ENCODE measurements at regions not wholly inside any gene's neighbourhood (a gene's known extent, or its start where the extent isn't known, plus 50 kb on each side); places are given as distances from the start of the nearest gene placed in this dataset.
"Not testable (repeated sequence)": the region's sequence is repeated elsewhere in the genome, so short reads cannot be mapped to it uniquely, and the experiment has no call there.

DNA sequence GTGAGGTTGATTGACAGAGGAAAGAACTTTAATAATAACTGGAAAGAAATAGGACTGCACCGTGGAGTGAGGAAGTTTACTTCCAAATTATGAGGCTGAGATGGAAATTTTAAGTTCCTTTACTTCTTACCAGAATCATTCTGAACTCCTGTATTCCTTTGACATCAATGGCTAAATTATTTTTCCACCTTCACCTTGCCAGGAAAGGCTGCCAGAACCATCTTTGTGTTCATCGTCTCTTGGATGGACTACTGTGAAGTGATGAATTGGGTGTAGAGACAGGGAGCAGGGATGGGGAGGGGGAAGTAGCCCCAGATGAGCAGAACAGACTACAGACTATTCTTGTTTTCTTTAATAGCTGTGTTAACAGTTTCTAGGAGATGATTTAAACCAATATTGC lies 102.1 kb upstream of the CEP162 start:
- Histone ChIP-seq H3K4me1 (ENCODE audit: control insufficient read depth, insufficient read depth, low read length) (peaks cover 5% of the 10 kb centered on the region; the same call in 1 of the 2 replicates), H3K27me3 (ENCODE audit: control insufficient read depth, insufficient read depth, low read length) (no peaks in the 10 kb centered on the region), H3K9ac (ENCODE audit: low read length) (no peak overlapping the region), H3K36me3 (ENCODE audit: control insufficient read depth, insufficient read depth, low read length) (no peaks in the 10 kb centered on the region), H3K4me3 (ENCODE audit: low read depth, low read length) (no peak overlapping the region), H3K27ac (ENCODE audit: low read depth, low read length) (no peak overlapping the region), H3K9me3 (ENCODE audit: control insufficient read depth, insufficient read depth, low read depth, low read length) (no peaks in the 10 kb centered on the region)

DNA sequence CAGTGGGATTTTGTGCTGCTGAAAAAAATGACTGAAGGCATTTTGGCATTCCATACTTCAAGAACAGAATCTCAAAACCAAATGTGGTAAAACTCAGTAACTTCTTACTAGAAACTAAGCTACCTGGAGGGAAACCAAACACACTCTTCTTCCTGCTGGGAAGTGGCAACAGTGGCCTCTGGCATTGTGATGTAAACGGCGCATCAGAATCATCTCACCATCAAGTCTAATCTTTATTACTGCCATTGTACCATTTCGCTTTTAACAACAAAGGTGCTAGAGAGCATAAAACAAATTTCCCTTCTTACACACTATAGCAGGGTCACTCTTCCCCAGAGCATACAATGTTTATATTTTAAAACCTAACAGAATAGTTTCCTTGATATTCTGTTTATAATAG lies 101.6 kb upstream of the CEP162 start:
- H3K4me1 ChIP-seq (ENCODE audit: control insufficient read depth, insufficient read depth, low read length): peaks cover 5% of the 10 kb centered on the region; the same call in 1 of the 2 replicates
- H3K27ac ChIP-seq (ENCODE audit: low read depth, low read length): no peak overlapping the region
- H3K27me3 ChIP-seq (ENCODE audit: control insufficient read depth, insufficient read depth, low read length): no peaks in the 10 kb centered on the region
- no peak overlapping the region for H3K9ac ChIP-seq (ENCODE audit: low read length)
- H3K9me3 ChIP-seq (ENCODE audit: control insufficient read depth, insufficient read depth, low read depth, low read length): no peaks in the 10 kb centered on the region
- H3K36me3 ChIP-seq (ENCODE audit: control insufficient read depth, insufficient read depth, low read length): no peaks in the 10 kb centered on the region
- H3K4me3 ChIP-seq (ENCODE audit: low read depth, low read length): no peak overlapping the region

DNA sequence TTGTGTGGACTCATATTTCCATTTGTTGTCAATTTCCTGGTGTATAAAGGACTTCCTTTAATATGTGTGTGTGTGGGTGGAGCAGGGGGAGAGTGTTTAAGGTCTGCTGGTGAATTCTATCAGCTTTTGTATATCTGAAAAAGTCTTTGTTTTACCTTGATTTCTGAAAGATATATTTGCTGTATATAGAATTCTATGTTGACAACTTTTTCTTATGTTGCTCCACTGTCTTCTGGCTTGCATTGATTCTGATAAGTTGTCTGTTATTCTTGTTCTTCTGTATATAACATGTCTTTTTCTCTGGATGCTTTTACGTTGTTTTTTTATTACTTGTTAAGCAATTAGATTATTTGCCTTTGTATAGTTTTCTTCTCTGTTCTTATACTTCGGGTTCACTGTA lies 90.0 kb upstream of the CEP162 start:
- Histone ChIP-seq H3K4me1 (ENCODE audit: control insufficient read depth, insufficient read depth, low read length) (no peaks in the 10 kb centered on the region), H3K4me3 (ENCODE audit: low read depth, low read length) (no peak overlapping the region)

DNA sequence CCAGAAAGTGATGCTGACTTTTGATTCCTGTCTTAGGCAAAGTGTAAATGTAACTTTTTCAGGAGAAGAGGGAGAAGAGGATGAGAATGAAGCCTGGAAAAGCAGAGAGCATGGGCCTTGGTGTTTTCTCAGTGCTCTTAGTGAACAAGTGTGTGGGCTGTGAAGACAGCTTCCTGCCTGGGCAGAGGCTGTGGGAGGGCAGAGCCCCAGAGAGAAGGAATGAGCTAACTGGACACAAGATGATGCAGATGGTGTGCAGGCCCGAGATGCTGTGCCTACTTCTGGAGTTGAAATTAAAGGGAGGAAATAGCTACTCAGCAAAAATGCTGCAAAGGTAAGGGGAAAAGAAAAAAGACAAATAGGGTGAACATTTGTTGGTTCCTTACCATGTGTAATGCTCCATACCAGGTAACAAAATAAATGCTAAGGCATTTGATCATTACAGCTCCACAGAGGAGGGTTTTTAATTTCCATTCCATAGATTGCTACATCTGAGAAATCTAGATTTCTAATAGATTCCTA lies 87.0 kb upstream of the CEP162 start:
- no peak overlapping the region for H3K27ac ChIP-seq (ENCODE audit: low read depth, low read length)
- no peaks in the 10 kb centered on the region for H3K4me1 ChIP-seq (ENCODE audit: control insufficient read depth, insufficient read depth, low read length)
- no peak overlapping the region for H3K9ac ChIP-seq (ENCODE audit: low read length)
- no peaks in the 10 kb centered on the region for H3K27me3 ChIP-seq (ENCODE audit: control insufficient read depth, insufficient read depth, low read length)
- no peak overlapping the region for H3K4me3 ChIP-seq (ENCODE audit: low read depth, low read length)
- no peaks in the 10 kb centered on the region for H3K9me3 ChIP-seq (ENCODE audit: control insufficient read depth, insufficient read depth, low read depth, low read length)
- no peaks in the 10 kb centered on the region for H3K36me3 ChIP-seq (ENCODE audit: control insufficient read depth, insufficient read depth, low read length)

More for the DNA sequence above, 90.0 kb upstream of the CEP162 start:
- H3K27ac ChIP-seq (ENCODE audit: low read depth, low read length): no peak overlapping the region
- no peaks in the 10 kb centered on the region for H3K36me3 ChIP-seq (ENCODE audit: control insufficient read depth, insufficient read depth, low read length)
- H3K27me3 ChIP-seq (ENCODE audit: control insufficient read depth, insufficient read depth, low read length): no peaks in the 10 kb centered on the region
- no peak overlapping the region for H3K9ac ChIP-seq (ENCODE audit: low read length)
- H3K9me3 ChIP-seq (ENCODE audit: control insufficient read depth, insufficient read depth, low read depth, low read length): no peaks in the 10 kb centered on the region

DNA sequence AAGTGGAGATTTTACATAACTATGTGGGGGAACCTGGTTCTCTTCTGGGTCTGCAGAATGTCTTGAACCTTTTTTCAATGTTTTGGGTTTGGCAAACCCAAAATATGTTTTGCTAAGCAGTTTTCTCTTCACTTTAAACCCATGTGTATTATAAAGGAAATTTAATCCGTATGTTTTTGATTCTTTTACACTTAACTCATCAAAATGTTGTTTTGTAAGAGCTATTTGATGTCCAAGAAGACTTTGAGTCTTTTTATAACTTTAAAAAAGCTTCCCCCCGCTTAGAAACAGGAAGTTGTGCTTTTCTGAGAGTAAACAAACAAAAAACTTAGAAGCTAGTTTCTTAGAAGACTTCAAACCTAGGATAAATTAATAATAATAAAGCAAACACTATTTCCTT lies 81.9 kb upstream of the CEP162 start:
- Histone ChIP-seq H3K9ac (ENCODE audit: low read length) (no peak overlapping the region), H3K27me3 (ENCODE audit: control insufficient read depth, insufficient read depth, low read length) (no peaks in the 10 kb centered on the region)

DNA sequence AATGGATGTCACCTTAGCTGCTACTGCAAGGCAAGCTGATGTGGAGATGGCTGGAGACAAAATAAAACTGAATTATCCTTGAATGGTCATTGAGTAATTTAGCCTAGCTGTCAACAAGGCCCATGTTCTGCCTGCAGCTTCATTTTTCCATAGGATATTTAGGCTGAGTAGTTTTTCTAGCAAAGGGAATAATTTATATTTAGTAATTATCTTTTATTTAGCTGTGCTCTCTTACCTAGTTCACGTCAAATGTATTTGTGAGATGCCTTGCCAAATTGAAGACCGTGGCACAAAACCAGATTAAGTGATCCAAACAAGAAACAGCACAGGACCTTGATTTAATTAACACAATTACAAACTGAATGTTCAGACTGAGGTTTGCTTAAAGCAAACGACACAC lies 77.4 kb upstream of the CEP162 start:
- H3K27me3 ChIP-seq (ENCODE audit: control insufficient read depth, insufficient read depth, low read length): no peaks in the 10 kb centered on the region
- no peaks in the 10 kb centered on the region for H3K4me1 ChIP-seq (ENCODE audit: control insufficient read depth, insufficient read depth, low read length)
- no peak overlapping the region for H3K27ac ChIP-seq (ENCODE audit: low read depth, low read length)
- H3K9me3 ChIP-seq (ENCODE audit: control insufficient read depth, insufficient read depth, low read depth, low read length): no peaks in the 10 kb centered on the region
- H3K9ac ChIP-seq (ENCODE audit: low read length): no peak overlapping the region
- H3K36me3 ChIP-seq (ENCODE audit: control insufficient read depth, insufficient read depth, low read length): no peaks in the 10 kb centered on the region
- no peak overlapping the region for H3K4me3 ChIP-seq (ENCODE audit: low read depth, low read length)

More for the DNA sequence above, 81.9 kb upstream of the CEP162 start:
- no peak overlapping the region; the same call in 1 of the 2 replicates for H3K27ac ChIP-seq (ENCODE audit: low read depth, low read length)
- no peaks in the 10 kb centered on the region for H3K4me1 ChIP-seq (ENCODE audit: control insufficient read depth, insufficient read depth, low read length)
- H3K36me3 ChIP-seq (ENCODE audit: control insufficient read depth, insufficient read depth, low read length): no peaks in the 10 kb centered on the region
- H3K9me3 ChIP-seq (ENCODE audit: control insufficient read depth, insufficient read depth, low read depth, low read length): no peaks in the 10 kb centered on the region
- no peak overlapping the region for H3K4me3 ChIP-seq (ENCODE audit: low read depth, low read length)

DNA sequence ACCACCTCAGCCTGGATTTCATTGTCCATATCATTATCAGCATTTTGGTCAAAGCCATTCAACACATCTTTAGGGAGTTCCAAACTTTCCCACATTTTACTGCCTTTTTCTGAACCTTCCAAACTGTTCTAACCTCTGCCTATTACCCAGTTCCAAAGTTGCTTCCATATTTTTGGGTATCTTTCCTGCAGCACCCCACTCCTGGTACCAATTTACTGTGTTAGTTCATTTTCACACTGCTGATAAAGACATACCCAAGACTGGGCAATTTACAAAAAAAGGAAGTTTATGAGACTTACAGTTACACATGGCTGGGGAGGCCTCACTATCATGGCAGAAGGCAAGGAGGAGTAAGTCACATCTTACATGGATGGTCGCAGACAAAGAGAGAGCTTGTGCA lies 63.6 kb upstream of the CEP162 start:
- not testable (repeated sequence) for H3K36me3 ChIP-seq (ENCODE audit: control insufficient read depth, insufficient read depth, low read length); H3K27me3 ChIP-seq (ENCODE audit: control insufficient read depth, insufficient read depth, low read length); H3K9ac ChIP-seq (ENCODE audit: low read length); H3K27ac ChIP-seq (ENCODE audit: low read depth, low read length); H3K4me1 ChIP-seq (ENCODE audit: control insufficient read depth, insufficient read depth, low read length); H3K4me3 ChIP-seq (ENCODE audit: low read depth, low read length)
- H3K9me3 ChIP-seq (ENCODE audit: control insufficient read depth, insufficient read depth, low read depth, low read length): peaks cover 30% of the 10 kb centered on the region

DNA sequence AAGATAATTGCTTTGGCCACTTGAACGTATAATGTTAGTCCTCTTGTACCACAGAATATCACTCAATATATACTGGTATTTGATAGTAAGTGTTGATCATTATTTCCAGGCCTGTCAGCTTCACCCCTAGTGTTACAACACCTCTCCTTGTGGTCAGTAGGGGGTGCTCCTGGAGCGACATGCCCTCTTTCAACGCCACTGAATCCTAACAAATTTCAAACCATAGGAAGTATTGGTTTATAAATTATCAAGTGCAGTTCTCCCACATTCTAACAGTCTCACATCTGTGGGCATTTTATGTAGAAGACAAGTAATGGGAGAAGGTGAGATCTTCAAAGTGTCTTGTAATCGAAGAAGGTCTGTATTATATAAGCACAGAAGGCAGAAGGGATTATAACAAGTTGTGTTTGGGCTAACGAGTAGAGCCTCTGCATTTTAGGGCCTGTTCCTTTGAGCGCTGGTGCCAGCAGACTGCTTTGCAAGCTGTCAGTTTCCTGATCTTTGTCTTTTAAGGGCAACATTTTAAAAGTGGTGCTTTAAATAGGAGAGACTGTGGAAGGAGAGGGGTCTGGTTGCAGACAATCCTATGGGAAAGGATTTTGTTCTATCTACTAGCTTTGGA lies 57.1 kb upstream of the CEP162 start:
- no peak overlapping the region for H3K27ac ChIP-seq (ENCODE audit: low read depth, low read length)
- no peak overlapping the region for H3K4me3 ChIP-seq (ENCODE audit: low read depth, low read length)
- H3K9ac ChIP-seq (ENCODE audit: low read length): no peak overlapping the region

DNA sequence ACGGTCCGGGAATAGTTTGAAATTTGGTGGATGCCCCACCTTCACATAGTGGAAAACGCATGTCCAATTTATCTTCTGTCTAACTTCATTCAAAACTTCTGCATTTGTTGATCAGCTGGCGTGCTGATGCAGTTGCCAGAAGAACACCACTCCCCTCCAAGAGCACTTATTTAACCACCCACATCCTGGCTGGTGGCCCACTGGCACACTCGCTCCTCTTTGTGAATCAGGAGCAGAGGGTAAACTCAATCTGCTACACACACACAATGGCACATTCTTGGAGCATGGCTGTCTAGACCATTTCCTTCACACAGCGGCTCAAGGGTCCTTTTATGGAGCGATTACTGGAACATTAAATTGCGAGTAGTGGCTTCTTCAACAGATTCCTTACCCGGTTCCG lies 55.1 kb upstream of the CEP162 start:
- Histone ChIP-seq H3K4me3 (ENCODE audit: low read depth, low read length) (no peak overlapping the region), H3K36me3 (ENCODE audit: control insufficient read depth, insufficient read depth, low read length) (no peaks in the 10 kb centered on the region), H3K4me1 (ENCODE audit: control insufficient read depth, insufficient read depth, low read length) (no peaks in the 10 kb centered on the region), H3K9ac (ENCODE audit: low read length) (no peak overlapping the region), H3K9me3 (ENCODE audit: control insufficient read depth, insufficient read depth, low read depth, low read length) (no peaks in the 10 kb centered on the region), H3K27ac (ENCODE audit: low read depth, low read length) (no peak overlapping the region), H3K27me3 (ENCODE audit: control insufficient read depth, insufficient read depth, low read length) (no peaks in the 10 kb centered on the region)

More for the DNA sequence above, 57.1 kb upstream of the CEP162 start:
- Histone ChIP-seq H3K9me3 (ENCODE audit: control insufficient read depth, insufficient read depth, low read depth, low read length) (peaks cover 3% of the 10 kb centered on the region; the same call in 1 of the 2 replicates), H3K4me1 (ENCODE audit: control insufficient read depth, insufficient read depth, low read length) (no peaks in the 10 kb centered on the region), H3K27me3 (ENCODE audit: control insufficient read depth, insufficient read depth, low read length) (no peaks in the 10 kb centered on the region), H3K36me3 (ENCODE audit: control insufficient read depth, insufficient read depth, low read length) (no peaks in the 10 kb centered on the region)

DNA sequence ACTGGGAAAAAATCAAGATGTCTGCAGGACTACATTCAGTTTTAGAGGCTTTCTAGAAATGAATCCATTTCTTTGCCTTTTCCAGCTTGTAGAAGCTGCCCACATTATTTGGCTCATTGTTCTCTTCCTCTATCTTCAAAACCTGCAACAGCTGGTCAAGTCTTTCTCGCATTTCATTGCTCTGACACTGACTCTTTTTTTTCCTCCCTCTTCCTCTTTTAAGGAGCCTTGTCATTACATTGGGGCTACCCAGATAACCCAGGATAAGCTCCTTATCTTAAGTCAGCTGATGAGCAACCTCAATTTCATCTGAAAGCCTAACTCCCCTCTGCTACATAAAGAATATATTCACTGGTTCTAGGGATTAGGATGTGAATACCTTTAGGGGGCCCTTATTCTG lies 53.2 kb upstream of the CEP162 start:
- Histone ChIP-seq H3K27me3 (ENCODE audit: control insufficient read depth, insufficient read depth, low read length) (no peaks in the 10 kb centered on the region), H3K27ac (ENCODE audit: low read depth, low read length) (no peak overlapping the region), H3K9me3 (ENCODE audit: control insufficient read depth, insufficient read depth, low read depth, low read length) (no peaks in the 10 kb centered on the region), H3K4me3 (ENCODE audit: low read depth, low read length) (no peak overlapping the region), H3K9ac (ENCODE audit: low read length) (no peak overlapping the region), H3K36me3 (ENCODE audit: control insufficient read depth, insufficient read depth, low read length) (no peaks in the 10 kb centered on the region), H3K4me1 (ENCODE audit: control insufficient read depth, insufficient read depth, low read length) (no peaks in the 10 kb centered on the region)

DNA sequence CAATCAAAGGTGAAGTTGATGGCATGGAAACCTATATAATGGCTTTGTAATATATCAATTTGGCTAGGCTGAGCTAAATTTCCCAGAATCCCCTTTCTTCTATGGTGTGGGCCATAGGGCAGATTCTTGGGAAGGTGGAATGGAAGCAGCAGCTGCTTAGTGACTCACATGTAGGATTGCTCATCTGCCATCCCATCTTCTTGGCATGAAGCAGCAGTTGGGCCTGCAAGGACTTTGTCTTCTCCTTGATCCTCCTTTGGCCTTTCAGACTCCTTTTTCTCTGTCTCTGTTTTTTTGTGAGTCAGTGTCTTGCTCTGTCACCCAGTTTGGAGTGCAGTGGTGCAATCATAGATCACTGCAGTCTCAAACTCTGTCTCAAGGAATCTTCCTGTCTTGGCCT lies 52.6 kb upstream of the CEP162 start:
- Histone ChIP-seq H3K4me3 (ENCODE audit: low read depth, low read length) (no peak overlapping the region), H3K27me3 (ENCODE audit: control insufficient read depth, insufficient read depth, low read length) (no peaks in the 10 kb centered on the region), H3K27ac (ENCODE audit: low read depth, low read length) (no peak overlapping the region), H3K9ac (ENCODE audit: low read length) (no peak overlapping the region), H3K36me3 (ENCODE audit: control insufficient read depth, insufficient read depth, low read length) (no peaks in the 10 kb centered on the region), H3K9me3 (ENCODE audit: control insufficient read depth, insufficient read depth, low read depth, low read length) (no peaks in the 10 kb centered on the region), H3K4me1 (ENCODE audit: control insufficient read depth, insufficient read depth, low read length) (no peaks in the 10 kb centered on the region)

All from HUES6 (cell line).